GM12878 (cell line): ENCODE measurements at regions not wholly inside any gene's neighbourhood (a gene's known extent, or its start where the extent isn't known, plus 50 kb on each side); places are given as distances from the start of the nearest gene placed in this dataset.

Experiments
- ATAC-seq: fragments of 200-7000 bp; cut with Tn5 transposase; 3 replicates; pipeline ENCODE4 v1.9.1; 2020; ENCODE audit warnings: mild to moderate bottlenecking, moderate library complexity
- BruUV-seq: library from RNA; stranded (reverse); fragments of 400-500 nt; replicated peaks from 2 replicates; lab custom pipeline; 2021; lab: Mats Ljungman, UMichigan
- CTCF ChIA-PET: fragments of 300-600 bp; sonication (Branson Sonifier 250); formaldehyde crosslinking; extraction: SDS; loops from one replicate; lab custom pipeline; 2021; ENCODE audit warnings: inconsistent platforms; lab: Yijun Ruan, JAX
- POLR2A ChIA-PET: fragments of 350-600 bp; formaldehyde crosslinking; extraction: SDS; loops from one replicate; lab custom pipeline; 2021; ENCODE audit warnings: inconsistent platforms; lab: Charles Lee
- RAD21 ChIA-PET: fragments of 300-600 bp; sonication (Branson Sonifier 250); formaldehyde crosslinking; loops from one replicate; lab custom pipeline; 2023; ENCODE audit warnings: antibody characterized with exemption; ENCODE audit not compliant: unreplicated experiment; lab: Charles Lee
- SMC1A ChIA-PET: fragments of 300-600 bp; sonication (Branson Sonifier 250); formaldehyde crosslinking; loops from one replicate; lab custom pipeline; 2023; ENCODE audit not compliant: unreplicated experiment, uncharacterized antibody; lab: Charles Lee
- DNase-seq: peaks from one replicate; pipeline ENCODE4 v3.0.0-alpha.2; 2011; ENCODE audit warnings: low read depth, low spot score
- FAIRE-seq: peaks from 3 replicates; lab custom pipeline; 2011; peaks lifted over from hg19 to GRCh38; lab: Jason Lieb, UNC
- H2AFZ ChIP-seq: 2 replicates; pipeline ENCODE4 v1.6.0; 2011; ENCODE audit warnings: low read depth, low read length, control low read depth; ENCODE audit not compliant: control insufficient read depth
- H3K27ac ChIP-seq: 2 replicates; pipeline ENCODE4 v1.5.1; 2011; ENCODE audit warnings: control low read depth; ENCODE audit not compliant: control insufficient read depth, insufficient read depth
- H3K27me3 ChIP-seq, 2 experiments: replicated peaks in 1 of 2; 2 replicates each; pipeline versions ENCODE4 v1.6.0 to v1.6.1; 2011; ENCODE audit warnings: low read length in 1 of 2; ENCODE audit not compliant: control insufficient read depth in 2 of 2, insufficient read depth in 2 of 2
- H3K36me3 ChIP-seq, 2 experiments: 2 replicates each; pipeline ENCODE4 v1.5.1; 2011; ENCODE audit warnings: low read length in 1 of 2; ENCODE audit not compliant: control insufficient read depth in 2 of 2, insufficient read depth in 2 of 2
- H3K4me1 ChIP-seq: 2 replicates; pipeline ENCODE4 v1.6.1; 2011; ENCODE audit warnings: mild to moderate bottlenecking, low read length, moderate library complexity, mixed read lengths; ENCODE audit not compliant: control insufficient read depth, insufficient read depth
- H3K4me2 ChIP-seq: 2 replicates; pipeline ENCODE4 v1.6.0; 2011; ENCODE audit warnings: control low read depth; ENCODE audit not compliant: control insufficient read depth, insufficient read depth
- H3K4me3 ChIP-seq: fragments of 200-600 bp; sonication (generic); 2 replicates; pipeline ENCODE4 v1.5.1; 2016
- H3K79me2 ChIP-seq: 2 replicates; pipeline ENCODE4 v1.6.0; 2011; ENCODE audit warnings: low read length; ENCODE audit not compliant: control insufficient read depth, insufficient read depth
- H3K9ac ChIP-seq: 2 replicates; pipeline ENCODE4 v1.8.0; 2011; ENCODE audit warnings: low read length, control low read depth, mixed read lengths; ENCODE audit not compliant: control insufficient read depth, insufficient read depth
- H3K9me3 ChIP-seq: replicated peaks from 3 replicates; pipeline ENCODE4 v1.5.1; 2011; ENCODE audit warnings: mild to moderate bottlenecking, low read length; ENCODE audit not compliant: control insufficient read depth, insufficient read depth
- H4K20me1 ChIP-seq: 2 replicates; pipeline ENCODE4 v1.6.0; 2011; ENCODE audit not compliant: control insufficient read depth, insufficient read depth
- E2F8 ChIP-seq: fragments of 450-650 bp; IDR thresholded peaks from 2 replicates; pipeline ENCODE4 v1.6.1; 2018; ENCODE audit warnings: mild to moderate bottlenecking, low read depth, moderate library complexity; ENCODE audit not compliant: partially characterized antibody
- E4F1 ChIP-seq: fragments of 450-650 bp; IDR thresholded peaks from 2 replicates; pipeline ENCODE4 v1.6.1; 2018; ENCODE audit warnings: borderline replicate concordance, mild to moderate bottlenecking; ENCODE audit not compliant: partially characterized antibody
- IKZF1 ChIP-seq: fragments of 450-650 bp; conservative IDR thresholded peaks from 2 replicates; pipeline ENCODE4 v1.6.1; 2017; ENCODE audit warnings: antibody characterized with exemption, mild to moderate bottlenecking
- PKNOX1 ChIP-seq: fragments of 450-650 bp; IDR thresholded peaks from 2 replicates; pipeline ENCODE4 v1.6.1; 2016; ENCODE audit warnings: mild to moderate bottlenecking
- REST ChIP-seq: IDR thresholded peaks from 2 replicates; pipeline ENCODE4 v1.6.1; 2012; ENCODE audit warnings: mild to moderate bottlenecking, low read depth, low read length
- SP1 ChIP-seq: IDR thresholded peaks from one replicate; pipeline ENCODE4 v1.6.1; 2011; ENCODE audit warnings: low read depth, low read length
- YBX1 ChIP-seq: fragments of 450-650 bp; IDR thresholded peaks from 2 replicates; pipeline ENCODE4 v1.6.1; 2016; ENCODE audit warnings: antibody characterized with exemption
- ZBTB11 ChIP-seq: fragments of 450-650 bp; formaldehyde crosslinking; IDR thresholded peaks from 2 replicates; pipeline ENCODE4 v1.5.0; 2022; ENCODE audit warnings: mild to moderate bottlenecking, missing genetic modification characterization
- WGBS: methylation state at CpG from one replicate; pipeline ENCODE4 v1.1.6; 2016; ENCODE audit warnings: low lambda C conversion rate; ENCODE audit not compliant: insufficient replicate concordance, insufficient coverage; ENCODE audit errors: missing lambda C conversion rate; 5-methylcytosine and 5-hydroxymethylcytosine counted together
- in situ Hi-C: fragments of 300-500 bp; cut with MboI; formaldehyde crosslinking; loops from 9 replicates; pipeline ENCODE4 v1.14.3; 2018; ENCODE audit warnings: mixed read lengths
- intact Hi-C: fragments of 100-400 bp; cut with micrococcal nuclease; formaldehyde crosslinking; loops from one replicate; pipeline ENCODE4 v1.14.2; 2022; ENCODE audit not compliant: unreplicated experiment

GRCh38 chr12:86826051-86826450, 569.9 kb upstream of the MGAT4C start (continued):
- no peak for TF ChIP-seq ZBTB11

GRCh38 chr12:86801439-86801838, 545.2 kb upstream of the MGAT4C start:
- Histone ChIP-seq H3K4me3 (no peak overlapping the region), H3K9ac (no peak overlapping the region), H4K20me1 (no peaks in the 10 kb centered on the region), H3K36me3 (no peaks in the 10 kb centered on the region), H3K9me3 (no peaks in the 10 kb centered on the region), H3K4me1 (no peaks in the 10 kb centered on the region), H2AFZ (no peak overlapping the region), H3K27me3 (no peaks in the 10 kb centered on the region), H3K79me2 (no peaks in the 10 kb centered on the region), H3K27ac (no peak overlapping the region), H3K4me2 (no peak overlapping the region)
- RAD21 ChIA-PET = no interaction called here
- FAIRE-seq (no peak), ATAC-seq (no peak), DNase-seq (no peak)
- SMC1A ChIA-PET = no interaction called here
- in situ Hi-C loops = no loop called here
- intact Hi-C loops = no loop called here
- no TSS peak for BruUV-seq
- 6% methylated on average over 1 of the region's 1 CpG for WGBS
- POLR2A ChIA-PET = no interaction called here
- CTCF ChIA-PET = no interaction called here
- TF ChIP-seq SP1 (no peak), IKZF1 (no peak), YBX1 (no peak), REST (no peak), E2F8 (no peak), PKNOX1 (no peak), E4F1 (no peak)
